MM.1S (cell line): ENCODE measurements at regions not wholly inside any gene's neighbourhood (a gene's known extent, or its start where the extent isn't known, plus 50 kb on each side); places are given as distances from the start of the nearest gene placed in this dataset.

ENCODE experiments used
- DNase-seq: peaks from one replicate; pipeline ENCODE4 v3.0.0-alpha.2; 2015
- H2AFZ ChIP-seq: fragments of 300-600 bp; sonication (generic); 2 replicates; pipeline ENCODE4 v1.6.0; 2016; ENCODE audit warnings: antibody characterized with exemption, low read length
- H3F3A ChIP-seq: fragments of 300-600 bp; sonication (generic); 2 replicates; pipeline ENCODE4 v1.6.1; 2016; ENCODE audit warnings: mild to moderate bottlenecking, antibody characterized with exemption, low read length, moderate library complexity, mixed read lengths; ENCODE audit not compliant: insufficient read depth
- H3K27ac ChIP-seq: fragments of 300-600 bp; sonication (generic); 2 replicates; pipeline ENCODE4 v1.5.1; 2016; ENCODE audit warnings: mild to moderate bottlenecking, low read length
- H3K27me3 ChIP-seq: fragments of 300-600 bp; sonication (generic); replicated peaks from 2 replicates; pipeline ENCODE4 v1.6.0; 2016; ENCODE audit warnings: low read length; ENCODE audit not compliant: insufficient read depth
- H3K36me3 ChIP-seq: fragments of 300-600 bp; sonication (generic); replicated peaks from 2 replicates; pipeline ENCODE4 v1.6.1; 2016; ENCODE audit warnings: mild to moderate bottlenecking, low read length, mixed read lengths; ENCODE audit not compliant: insufficient read depth
- H3K4me1 ChIP-seq: fragments of 300-600 bp; sonication (generic); 2 replicates; pipeline ENCODE4 v1.6.1; 2016; ENCODE audit warnings: low read length, mixed read lengths
- H3K4me2 ChIP-seq: fragments of 300-600 bp; sonication (generic); 2 replicates; pipeline ENCODE4 v1.6.0; 2016; ENCODE audit warnings: low read depth, low read length
- H3K4me3 ChIP-seq: fragments of 300-600 bp; sonication (generic); 2 replicates; pipeline ENCODE4 v1.5.1; 2016; ENCODE audit warnings: low read length, mixed read lengths
- H3K79me2 ChIP-seq: fragments of 300-600 bp; sonication (generic); 2 replicates; pipeline ENCODE4 v1.6.1; 2016; ENCODE audit warnings: mixed run types, low read length, mixed read lengths
- H3K9ac ChIP-seq: fragments of 300-600 bp; sonication (generic); 2 replicates; pipeline ENCODE4 v1.6.1; 2016; ENCODE audit warnings: low read length, mixed read lengths
- H3K9me2 ChIP-seq: fragments of 300-600 bp; sonication (generic); replicated peaks from 2 replicates; pipeline ENCODE4 v1.6.1; 2016; ENCODE audit warnings: mild to moderate bottlenecking, low read length, mixed read lengths; ENCODE audit not compliant: insufficient read depth
- H3K9me3 ChIP-seq: fragments of 300-600 bp; sonication (generic); replicated peaks from 2 replicates; pipeline ENCODE4 v1.6.1; 2016; ENCODE audit warnings: mild to moderate bottlenecking, low read length, mixed read lengths; ENCODE audit not compliant: insufficient read depth
- H4K20me1 ChIP-seq: fragments of 300-600 bp; sonication (generic); 2 replicates; pipeline ENCODE4 v1.6.1; 2016; ENCODE audit warnings: mild to moderate bottlenecking, low read length, moderate library complexity, mixed read lengths; ENCODE audit not compliant: insufficient read depth
- EZH2 ChIP-seq: fragments of 300-600 bp; sonication (generic); optimal IDR thresholded peaks from 2 replicates; pipeline ENCODE3; 2017; ENCODE audit warnings: low read depth, mild to moderate bottlenecking, antibody characterized with exemption, low read length, mixed read lengths
- EZH2phosphoT487 ChIP-seq: fragments of 300-600 bp; sonication (generic); IDR thresholded peaks from 2 replicates; pipeline ENCODE4 v1.6.1; 2018; ENCODE audit warnings: antibody characterized with exemption, low read length
- TF ChIP-seq, protein P1 (sequence below): fragments of 300-600 bp; sonication (generic); IDR thresholded peaks from 2 replicates; pipeline ENCODE4 v1.5.1; 2016; ENCODE audit warnings: antibody characterized with exemption, low read length, mixed read lengths

DNA sequence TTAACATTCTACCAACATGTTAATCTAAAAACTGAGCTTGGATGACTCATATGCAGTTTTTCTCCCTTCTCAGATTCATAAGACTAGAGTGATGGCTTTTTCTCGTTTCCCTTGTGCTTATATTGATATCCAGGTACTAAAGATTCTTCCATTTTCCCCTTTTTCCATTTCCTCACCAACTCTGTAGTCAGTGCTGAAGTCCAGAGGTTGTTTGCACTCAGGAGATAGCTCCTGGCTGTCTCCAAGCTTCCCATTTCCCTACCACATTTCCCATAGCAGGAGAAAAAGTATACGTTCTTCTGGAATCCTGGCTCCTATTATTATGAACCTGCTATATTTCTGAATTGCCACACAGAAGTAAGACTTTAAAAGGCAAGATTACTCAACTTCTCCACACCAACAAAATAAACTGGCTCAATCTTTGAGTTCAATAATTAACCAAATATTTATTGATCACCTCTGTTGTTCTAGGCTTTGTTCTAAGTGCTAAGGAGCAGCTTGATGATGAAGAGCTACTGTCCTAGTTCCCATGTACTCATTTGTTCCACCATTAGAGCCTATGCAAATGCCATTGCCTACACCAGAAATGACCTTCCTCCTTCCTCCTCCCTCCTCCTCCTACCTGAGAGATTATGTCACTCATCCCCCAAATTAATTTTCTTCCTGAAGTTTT lies 454.4 kb upstream of the RPS6KA3 start:
- Histone ChIP-seq H4K20me1 (no peaks in the 10 kb centered on the region), H3K27me3 (no peaks in the 10 kb centered on the region), H3K4me1 (no peaks in the 10 kb centered on the region), H3K27ac (no peak overlapping the region), H3K79me2 (no peaks in the 10 kb centered on the region), H2AFZ (no peak overlapping the region), H3K9ac (no peak overlapping the region), H3F3A (no peaks in the 10 kb centered on the region), H3K4me2 (no peak overlapping the region), H3K4me3 (no peak overlapping the region), H3K36me3 (no peaks in the 10 kb centered on the region), H3K9me3 (no peaks in the 10 kb centered on the region), H3K9me2 (no peaks in the 10 kb centered on the region)
- DNase-seq, result no peak
- TF ChIP-seq, protein P1, sequence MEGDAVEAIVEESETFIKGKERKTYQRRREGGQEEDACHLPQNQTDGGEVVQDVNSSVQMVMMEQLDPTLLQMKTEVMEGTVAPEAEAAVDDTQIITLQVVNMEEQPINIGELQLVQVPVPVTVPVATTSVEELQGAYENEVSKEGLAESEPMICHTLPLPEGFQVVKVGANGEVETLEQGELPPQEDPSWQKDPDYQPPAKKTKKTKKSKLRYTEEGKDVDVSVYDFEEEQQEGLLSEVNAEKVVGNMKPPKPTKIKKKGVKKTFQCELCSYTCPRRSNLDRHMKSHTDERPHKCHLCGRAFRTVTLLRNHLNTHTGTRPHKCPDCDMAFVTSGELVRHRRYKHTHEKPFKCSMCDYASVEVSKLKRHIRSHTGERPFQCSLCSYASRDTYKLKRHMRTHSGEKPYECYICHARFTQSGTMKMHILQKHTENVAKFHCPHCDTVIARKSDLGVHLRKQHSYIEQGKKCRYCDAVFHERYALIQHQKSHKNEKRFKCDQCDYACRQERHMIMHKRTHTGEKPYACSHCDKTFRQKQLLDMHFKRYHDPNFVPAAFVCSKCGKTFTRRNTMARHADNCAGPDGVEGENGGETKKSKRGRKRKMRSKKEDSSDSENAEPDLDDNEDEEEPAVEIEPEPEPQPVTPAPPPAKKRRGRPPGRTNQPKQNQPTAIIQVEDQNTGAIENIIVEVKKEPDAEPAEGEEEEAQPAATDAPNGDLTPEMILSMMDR, result no peak
- no peak for TF ChIP-seq EZH2phosphoT487
- TF ChIP-seq EZH2, result no peak

DNA sequence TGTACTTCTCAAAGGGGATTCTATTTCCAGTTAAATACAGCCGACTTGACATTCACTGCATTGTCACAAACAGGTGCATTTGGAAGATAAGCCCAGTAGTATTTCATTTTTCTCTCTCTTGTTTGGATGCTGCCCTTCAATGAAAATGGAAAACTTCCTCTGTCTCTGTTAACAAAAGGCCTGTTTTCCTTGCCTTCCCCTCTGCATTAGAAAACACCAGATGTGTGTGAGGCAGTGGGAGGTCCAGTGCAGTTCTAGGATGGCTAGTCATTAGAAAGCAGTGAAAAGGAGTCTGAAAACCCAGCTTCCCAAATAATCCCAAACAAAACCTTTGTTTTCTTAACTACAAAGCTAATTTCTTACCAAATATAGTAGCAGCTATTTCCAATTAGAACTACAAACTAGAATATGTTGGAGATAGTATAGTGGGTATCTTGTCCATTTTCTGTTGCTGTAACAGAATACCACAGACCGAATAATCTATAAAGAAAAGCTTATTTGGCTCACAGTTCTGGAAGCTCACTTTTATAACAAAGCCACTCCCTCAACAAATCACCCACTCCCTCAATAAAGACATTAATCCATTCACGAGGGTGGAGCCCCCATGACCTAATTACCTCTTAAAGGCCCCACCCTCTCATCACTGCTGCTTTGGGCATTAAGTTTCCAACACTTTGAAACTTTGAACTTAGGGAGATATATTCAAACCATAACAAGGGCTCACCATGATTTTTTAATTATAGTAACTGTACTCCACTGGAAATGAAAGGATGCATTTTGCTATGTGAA lies 452.1 kb upstream of the RPS6KA3 start:
- H4K20me1 ChIP-seq, result no peaks in the 10 kb centered on the region
- H3K79me2 ChIP-seq, result no peaks in the 10 kb centered on the region
- H2AFZ ChIP-seq, result no peak overlapping the region
- no peaks in the 10 kb centered on the region for H3K9me2 ChIP-seq
- H3K36me3 ChIP-seq, result no peaks in the 10 kb centered on the region
- no peaks in the 10 kb centered on the region for H3F3A ChIP-seq
- no peak overlapping the region for H3K9ac ChIP-seq
- H3K4me1 ChIP-seq, result no peaks in the 10 kb centered on the region
- no peak overlapping the region for H3K4me3 ChIP-seq
- no peaks in the 10 kb centered on the region for H3K27me3 ChIP-seq
- H3K27ac ChIP-seq, result no peak overlapping the region
- no peak for DNase-seq
- TF ChIP-seq EZH2phosphoT487 (no peak), EZH2 (no peak)
- TF ChIP-seq, protein P1, result no peak
- no peak overlapping the region for H3K4me2 ChIP-seq
- H3K9me3 ChIP-seq, result no peaks in the 10 kb centered on the region

DNA sequence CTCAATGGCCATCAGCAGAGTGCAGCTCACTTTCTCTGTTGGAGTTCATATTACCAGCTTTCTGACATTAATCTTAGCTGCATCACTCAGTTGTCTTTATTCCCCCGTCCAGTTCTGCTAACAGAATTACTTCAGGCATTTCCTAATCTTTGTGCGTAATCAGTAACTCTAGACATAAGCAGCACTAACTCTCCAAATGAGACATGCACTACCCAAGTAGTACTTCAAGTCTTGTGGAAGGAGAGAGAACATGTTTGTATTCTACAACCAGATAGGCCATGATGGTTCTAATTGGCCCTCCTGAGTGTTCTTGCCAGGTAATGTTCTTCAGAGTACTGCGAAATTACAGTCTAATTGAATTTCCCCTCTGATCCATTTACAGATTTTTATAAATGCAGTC lies 448.5 kb upstream of the RPS6KA3 start:
- no peak overlapping the region for H3K4me2 ChIP-seq
- no peaks in the 10 kb centered on the region for H3K36me3 ChIP-seq
- H3K4me1 ChIP-seq, result no peaks in the 10 kb centered on the region
- H3K27ac ChIP-seq, result no peak overlapping the region
- no peak for DNase-seq
- H3K9ac ChIP-seq, result no peak overlapping the region
- H3K9me3 ChIP-seq, result no peaks in the 10 kb centered on the region
- H4K20me1 ChIP-seq, result no peaks in the 10 kb centered on the region
- no peaks in the 10 kb centered on the region for H3K9me2 ChIP-seq
- H3F3A ChIP-seq, result no peaks in the 10 kb centered on the region
- no peak overlapping the region for H2AFZ ChIP-seq
- H3K4me3 ChIP-seq, result no peak overlapping the region
- no peaks in the 10 kb centered on the region for H3K79me2 ChIP-seq
- TF ChIP-seq EZH2 (no peak), EZH2phosphoT487 (no peak)
- TF ChIP-seq, protein P1, result no peak
- no peaks in the 10 kb centered on the region for H3K27me3 ChIP-seq
